ENCODE measurements at regions not wholly inside any gene's neighbourhood (a gene's known extent, or its start where the extent isn't known, plus 50 kb on each side); places are given as distances from the start of the nearest gene placed in this dataset.
"Not testable (repeated sequence)": the region's sequence is repeated elsewhere in the genome, so short reads cannot be mapped to it uniquely, and the experiment has no call there.

DNA sequence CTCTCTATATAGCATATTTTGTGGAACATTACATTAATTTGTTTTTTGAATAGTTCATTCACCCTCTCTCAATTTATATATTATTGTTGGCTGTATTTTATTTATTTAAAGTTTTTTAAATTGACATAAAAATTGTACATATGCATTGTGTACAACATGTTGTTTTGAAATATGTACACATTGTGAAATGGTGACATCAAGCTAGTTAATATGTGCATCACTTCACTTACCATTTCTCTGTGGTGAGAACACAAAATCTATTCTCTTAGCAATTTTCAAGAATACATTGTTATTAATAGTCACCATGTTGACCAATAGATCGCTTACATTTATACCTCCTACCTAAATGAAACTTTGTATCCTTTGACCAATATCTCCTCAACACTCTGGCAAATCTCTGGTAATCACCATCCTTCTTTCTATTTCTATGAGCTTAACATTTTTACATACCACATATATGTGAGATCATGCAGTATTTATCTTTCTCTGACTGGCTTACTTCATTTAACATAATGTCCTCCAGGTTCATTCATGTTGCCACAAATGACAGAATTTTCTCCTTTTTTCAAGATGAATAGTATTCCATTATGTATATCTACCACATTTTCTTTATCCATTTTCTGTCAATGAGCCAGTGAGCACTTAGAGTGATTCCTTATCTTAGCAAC is 180.9 kb upstream of the DEPDC1 start:
- DNase-seq, result no peak

DNA sequence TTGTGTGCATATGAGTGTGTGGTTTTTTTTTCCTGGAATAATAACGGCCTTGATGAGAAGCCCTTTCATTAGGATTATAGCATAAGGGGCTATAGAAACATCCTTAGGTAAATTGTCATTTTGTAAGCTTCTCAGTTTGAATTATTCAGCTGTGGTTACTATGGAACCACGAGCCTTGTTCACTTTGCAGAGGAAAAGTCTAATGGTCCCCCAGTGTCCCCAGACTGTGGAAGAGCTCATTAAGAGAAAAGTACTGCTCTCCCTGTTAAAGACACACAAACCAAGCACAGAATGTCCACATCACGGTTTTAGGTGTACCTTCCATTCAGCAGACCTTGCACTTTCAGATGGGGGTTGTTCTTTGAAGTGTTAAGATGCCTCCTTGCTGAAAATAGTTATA is 199.3 kb upstream of the DEPDC1 start:
- DNase-seq, result no peak

DNA sequence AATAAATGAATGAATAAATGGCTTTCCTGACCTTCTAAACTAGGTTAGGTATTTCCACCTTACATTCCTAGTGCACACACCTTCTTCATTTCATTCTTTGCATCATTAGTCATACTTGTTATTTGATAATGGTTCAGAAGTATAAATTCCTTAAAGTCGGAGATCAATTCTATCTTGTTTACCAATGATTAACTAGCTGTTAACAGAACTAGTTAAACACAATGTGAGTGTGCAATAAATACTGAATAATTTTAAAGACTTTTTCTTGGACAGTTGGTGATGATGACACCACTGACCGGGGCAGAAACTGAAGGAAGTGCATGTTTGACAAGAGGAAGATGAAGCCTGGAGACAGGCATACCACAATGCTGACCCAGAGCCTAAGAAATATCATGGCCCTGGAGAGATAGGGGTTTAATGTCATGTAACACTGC is 207.1 kb upstream of the DEPDC1 start:
- DNase-seq, result no peak

DNA sequence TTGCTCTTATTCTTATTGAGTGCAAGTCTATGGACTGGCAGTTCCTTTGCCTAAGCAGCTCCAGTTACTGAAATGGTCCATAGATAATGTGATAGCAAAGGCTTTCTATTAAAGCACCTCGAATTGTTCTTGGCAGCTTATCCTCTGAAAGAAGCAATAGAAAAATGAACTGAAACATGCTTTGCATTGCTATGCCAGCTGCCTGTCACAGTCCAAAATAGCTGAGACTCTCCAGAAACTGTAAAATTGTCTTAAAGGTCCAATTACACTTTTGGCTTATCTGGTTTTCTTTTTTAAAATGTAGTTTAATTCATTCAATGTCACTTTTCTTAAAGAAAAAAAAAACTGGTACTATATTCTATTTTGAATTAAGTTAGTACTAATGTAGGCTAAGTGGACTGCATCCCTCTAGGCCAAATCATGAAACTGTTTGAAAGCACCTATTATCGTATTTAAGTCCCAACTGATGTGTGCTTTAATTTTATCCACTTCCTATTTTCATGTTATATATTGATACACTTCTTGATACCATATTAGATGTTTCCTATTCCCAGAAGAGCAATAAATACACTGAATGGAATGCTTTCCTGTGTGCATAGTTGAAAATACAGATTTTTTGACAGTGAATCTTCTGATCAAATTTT is 208.0 kb upstream of the DEPDC1 start:
- DNase-seq, result no peak

DNA sequence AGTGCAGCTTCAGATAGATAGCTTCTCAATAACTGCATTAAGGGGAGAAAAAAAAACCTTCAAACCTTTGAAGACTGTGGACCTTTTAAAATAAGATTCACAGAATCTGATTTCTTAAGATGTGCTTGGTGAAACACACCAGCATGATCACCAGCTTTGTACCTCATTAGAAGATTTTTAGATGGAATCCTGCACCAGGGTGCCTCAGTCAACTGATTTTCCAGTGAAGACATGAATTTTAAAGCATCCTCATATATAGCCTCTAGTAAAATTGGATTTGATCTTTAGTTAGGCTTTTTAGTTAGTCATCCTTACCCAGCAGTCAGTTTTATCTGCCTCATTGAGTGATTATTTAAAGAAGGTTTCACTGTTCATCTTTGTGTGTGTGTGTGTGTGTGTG is 208.6 kb upstream of the DEPDC1 start:
- DNase-seq, result no peak

DNA sequence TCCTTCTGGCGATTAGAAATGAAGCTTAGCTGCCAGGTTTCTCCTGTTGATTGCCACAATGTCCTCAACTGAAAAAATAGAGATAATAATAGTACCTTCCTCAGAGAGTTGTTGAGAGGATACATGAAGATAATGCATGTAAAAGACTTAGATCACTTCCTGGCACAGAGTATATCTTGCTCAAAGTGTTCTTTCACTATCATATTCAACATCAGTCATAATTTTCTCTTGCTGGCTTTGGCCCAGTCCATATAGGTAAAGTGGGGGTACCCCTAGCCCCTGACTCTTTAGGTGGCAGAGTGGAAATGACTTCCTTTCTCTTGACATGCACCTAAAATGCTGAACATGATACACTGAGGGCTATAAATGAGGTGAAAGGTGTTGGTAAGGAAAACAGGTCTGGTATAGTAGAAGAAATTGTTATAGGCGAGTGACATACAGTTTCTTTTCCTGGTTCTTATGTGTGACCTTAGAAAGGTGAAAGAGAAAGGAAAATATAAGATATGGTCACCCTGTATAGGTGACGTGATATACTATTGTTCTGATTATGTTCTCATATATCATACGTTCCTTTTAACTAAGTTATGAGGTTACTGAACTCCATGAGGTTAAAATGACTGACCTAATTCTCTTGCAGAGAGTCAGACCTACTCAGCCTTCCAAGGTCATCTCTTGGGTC is 209.9 kb upstream of the DEPDC1 start:
- DNase-seq, result no peak

DNA sequence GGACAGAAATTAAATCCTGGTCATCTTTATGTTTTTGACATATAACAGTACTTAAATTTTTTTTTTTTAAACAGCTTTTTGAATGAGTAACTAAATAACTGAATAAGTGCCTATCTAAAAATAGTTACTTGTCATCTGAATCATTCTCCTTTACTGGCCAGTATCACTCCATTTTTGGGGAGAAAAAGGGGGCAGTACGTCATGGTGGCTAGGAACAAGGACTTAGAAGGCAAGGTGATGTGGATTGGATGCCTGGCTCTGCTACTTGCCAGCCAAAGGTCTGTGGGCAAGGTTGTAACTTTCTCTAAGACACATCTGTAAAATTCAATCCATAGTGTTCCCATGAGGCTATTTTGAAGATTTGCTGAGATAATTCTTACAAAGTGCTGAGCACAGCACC is 220.4 kb upstream of the DEPDC1 start:
- no peak for DNase-seq

DNA sequence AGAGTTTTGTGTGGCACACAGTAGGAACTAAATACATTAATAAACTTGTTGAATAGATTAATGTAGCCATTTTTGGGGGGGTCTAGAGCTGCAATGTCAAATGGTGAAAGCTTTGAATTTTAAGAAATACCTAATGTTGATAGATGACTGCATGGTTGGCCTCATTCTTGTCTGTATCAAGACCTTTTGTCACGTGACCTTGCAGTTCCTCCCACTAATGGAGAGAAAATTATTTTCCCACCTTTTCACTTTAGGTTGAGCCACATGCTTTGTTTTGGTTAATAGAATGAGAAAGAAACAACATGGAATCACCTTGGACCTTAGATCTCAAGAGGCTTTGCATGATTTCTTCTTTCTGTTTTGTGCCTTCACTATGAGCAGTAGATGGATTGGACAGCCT is 223.6 kb upstream of the DEPDC1 start:
- no peak for DNase-seq

DNA sequence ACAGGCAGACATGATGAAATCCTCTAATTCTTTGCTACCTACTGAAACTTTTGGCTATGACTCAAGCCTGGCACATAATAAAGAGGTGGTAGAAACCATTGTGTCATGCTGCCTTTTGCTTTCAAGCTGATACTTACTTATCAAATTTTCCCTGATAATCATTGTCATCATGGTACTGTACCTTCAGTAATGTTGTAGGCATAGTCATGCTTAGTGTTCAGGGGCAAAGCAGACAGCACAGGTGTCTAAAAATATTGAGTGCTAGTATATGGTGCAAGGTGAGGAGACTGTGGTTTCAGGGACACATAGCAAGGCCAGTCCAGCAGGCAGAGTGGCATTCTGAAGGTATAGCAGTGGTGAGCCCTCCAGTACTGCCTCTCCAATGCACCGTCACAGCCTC is 226.9 kb upstream of the DEPDC1 start:
- DNase-seq, result no peak

DNA sequence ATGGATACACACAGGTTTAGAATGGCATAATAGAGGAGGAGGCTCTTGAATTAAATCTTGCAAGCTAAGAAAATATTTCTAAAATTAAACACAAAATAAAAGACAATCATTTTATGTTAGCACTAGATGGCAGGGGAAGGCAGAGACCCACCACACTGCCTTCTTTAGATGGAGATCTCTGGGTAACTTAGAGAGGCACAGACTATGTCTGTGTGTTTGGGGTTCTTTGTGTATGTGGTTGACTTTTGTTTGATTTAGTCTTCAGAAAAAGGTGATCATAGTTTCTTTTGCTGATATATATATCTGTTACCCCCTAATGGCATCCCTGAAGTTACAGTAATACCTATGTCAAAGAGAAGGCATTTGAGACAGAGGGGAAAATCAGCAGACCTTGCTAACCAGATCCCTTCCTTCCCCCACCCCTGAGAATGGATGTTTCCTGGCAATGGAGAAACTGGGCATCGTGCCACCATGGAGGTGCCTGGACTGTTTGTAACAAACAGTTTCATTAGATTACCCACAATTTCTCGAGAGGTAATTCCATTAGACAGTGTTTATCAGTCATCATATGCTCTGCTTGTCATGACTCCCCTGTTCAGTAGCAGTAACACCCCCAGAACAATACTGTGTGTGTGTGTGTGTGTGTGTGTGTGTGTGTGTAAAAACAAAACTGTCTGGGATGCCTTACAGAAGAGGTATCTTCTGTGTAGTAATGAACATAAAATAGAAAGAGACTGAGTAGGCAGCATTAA is 228.3 kb upstream of the DEPDC1 start:
- peak; percentile 50 for DNase-seq

DNA sequence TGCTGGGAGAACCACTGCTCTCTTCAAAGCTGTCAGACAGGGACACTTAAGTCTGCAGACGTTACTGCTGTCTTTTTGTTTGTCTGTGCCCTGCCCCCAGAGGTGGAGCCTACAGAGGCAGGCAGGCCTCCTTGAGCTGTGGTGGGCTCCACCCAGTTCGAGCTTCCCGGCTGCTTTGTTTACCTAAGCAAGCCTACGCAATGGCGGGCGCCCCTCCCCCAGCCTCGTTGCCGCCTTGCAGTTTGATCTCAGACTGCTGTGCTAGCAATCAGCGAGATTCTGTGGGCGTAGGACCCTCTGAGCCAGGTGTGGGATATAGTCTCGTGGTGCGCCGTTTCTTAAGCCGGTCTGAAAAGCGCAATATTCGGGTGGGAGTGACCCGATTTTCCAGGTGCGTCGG is 242.6 kb upstream of the DEPDC1 start:
- not testable (repeated sequence) for DNase-seq

DNA sequence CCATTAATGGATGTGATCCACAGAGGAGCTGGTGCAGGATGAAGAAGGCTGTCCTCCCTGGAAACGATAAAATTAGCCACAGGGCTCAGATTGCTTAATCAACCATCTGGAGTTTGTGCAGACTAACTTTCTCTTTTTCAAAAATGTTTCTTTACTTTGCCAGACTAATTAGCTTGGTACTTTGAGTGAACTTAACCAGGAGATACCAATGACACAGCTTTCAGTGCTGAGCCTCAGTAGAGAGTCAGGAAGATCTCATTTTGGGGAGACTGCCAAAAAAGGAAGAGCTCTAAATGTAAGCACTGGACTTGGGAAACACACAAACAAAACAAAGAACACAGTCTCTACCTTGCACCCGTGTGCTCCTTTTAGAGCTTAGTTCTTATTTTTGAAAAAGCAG is 248.1 kb upstream of the DEPDC1 start:
- DNase-seq, result no peak

DNA sequence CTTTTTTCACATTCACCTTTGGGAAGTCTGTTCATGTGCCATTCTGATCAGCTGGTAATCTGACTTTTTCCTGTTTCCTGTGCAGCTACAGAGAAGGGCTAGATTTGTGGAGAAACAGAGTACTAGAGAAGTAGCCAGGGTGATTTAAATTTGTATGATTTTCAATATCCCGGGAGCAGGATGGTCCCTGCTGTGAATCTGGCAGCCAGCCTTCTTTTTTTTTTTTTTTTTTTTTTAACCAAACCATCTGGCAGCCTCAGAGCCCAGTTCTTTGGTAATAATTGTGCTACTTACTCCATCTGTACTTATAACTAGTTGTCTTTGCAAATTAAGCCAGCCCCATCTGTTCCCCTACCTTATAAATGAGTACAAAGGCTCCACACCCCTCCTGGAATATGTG is 248.6 kb upstream of the DEPDC1 start:
- no peak for DNase-seq

DNA sequence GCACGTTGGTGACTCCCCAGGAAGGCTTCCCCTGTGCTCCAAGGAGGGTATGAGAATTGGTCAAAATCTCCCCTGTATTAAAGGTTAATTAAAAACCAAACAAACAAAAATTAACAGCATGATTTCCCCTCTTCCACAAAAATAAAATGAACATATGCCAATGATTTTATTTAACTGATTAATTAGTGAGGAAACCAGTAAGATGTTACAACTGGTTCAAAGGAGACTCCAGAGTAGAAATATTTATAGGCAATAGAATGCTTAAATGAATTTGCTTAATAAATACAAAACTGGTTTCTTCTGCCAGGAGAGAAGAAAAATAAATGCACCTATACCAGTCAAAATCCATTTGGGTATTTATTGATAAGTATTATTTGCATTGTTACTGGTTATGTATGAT is 249.5 kb upstream of the DEPDC1 start:
- DNase-seq, result no peak

DNA sequence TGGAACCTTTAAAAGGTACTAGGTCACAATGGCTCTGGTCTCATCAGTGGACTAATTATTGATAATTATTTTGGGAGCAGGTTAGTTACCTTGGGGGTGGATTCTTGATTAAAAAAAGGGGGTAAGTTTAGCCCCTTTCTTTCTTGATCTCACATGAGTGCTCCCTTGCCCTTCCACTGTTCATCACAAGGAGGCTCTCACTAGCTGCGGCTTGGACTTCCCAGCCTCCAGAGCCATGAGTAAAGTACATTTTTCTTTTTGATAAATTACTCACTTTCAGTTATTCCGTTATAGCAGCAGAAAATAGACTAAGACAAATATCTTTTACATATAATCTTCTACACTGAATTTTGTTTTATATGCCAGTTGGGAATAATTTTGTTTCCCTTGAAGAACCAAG is 254.8 kb upstream of the DEPDC1 start:
- DNase-seq, result no peak

DNA sequence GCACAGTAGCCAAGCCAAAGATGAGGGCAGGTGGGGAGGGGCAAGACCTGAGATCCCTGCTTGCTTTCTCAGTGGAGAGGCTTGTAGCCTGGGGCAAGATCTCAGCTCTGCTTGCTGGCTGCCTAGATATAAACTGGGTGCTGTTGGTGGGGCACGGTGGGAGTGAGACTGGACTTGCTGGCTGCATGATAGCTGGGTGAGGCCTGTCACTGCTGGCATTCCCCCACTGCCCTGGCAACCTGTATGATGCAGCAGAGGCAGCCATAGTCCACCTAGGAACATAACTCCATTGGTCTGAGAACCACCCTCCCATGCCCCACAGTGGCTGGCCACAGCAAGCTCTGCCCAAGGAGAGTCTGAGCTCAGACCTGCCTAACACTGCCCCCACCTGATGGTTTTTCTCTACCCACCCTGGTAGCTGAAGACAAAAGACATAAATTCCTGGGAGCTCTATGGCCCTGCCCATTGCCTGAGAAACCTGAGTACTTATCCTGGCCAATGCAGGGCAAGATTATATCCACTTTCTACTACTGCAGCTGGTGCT is 261.9 kb upstream of the DEPDC1 start:
- no peak for DNase-seq

DNA sequence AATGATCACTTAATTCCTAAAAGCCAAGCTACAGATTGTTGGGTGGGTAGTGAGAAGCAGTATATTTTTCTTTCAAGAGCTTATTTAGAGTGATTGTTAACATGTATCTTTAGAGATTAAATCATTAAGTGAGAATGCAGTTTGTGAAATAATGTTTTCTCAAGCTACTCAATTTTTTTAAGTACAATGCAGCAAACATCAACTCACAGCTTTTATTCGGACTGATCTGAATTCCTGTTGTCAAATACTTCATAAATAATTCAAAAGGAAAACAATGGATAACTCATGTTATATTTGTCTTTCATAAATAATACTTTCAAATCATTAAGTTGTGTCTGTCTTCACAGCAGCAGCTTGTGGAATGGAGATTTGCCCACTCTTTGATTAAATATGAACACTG is 271.1 kb upstream of the DEPDC1 start:
- no peak for DNase-seq

DNA sequence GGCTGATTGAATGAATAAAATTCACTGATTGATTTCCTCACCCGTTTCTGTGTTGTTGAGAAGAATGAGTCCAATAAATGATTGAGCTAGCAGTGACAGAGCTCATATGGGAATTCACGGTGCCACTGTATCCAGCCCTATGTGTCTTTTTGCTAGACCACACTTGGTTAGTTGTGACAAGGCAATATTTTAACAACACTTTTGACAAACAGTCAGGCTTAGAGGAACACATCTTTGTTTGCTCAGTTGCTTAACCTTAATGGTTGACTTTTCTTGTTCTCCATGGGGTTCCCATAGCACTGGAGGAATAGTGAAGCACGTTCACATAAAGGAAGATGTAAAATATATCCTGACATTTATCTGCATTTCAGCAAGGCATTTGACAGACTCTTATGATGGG is 273.9 kb upstream of the DEPDC1 start:
- no peak for DNase-seq

DNA sequence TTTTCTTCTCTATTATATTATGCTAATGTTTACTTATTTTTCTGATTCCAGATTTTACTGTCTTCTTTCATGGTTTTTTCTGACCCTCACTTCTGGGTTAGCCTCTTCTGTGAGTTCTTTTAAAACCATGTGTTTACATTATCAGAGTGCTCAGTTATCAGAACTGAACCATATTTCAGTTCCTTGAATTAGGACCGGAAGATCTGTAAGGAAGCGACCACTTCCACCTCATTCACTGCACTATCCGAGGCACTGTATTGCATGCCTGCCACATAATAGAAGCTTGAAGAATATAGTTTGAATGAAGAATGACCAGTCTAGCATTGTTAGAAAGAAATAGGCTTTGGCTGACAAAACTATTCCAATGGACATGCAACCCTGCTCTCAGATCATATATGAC is 281.0 kb upstream of the DEPDC1 start:
- no peak for DNase-seq

DNA sequence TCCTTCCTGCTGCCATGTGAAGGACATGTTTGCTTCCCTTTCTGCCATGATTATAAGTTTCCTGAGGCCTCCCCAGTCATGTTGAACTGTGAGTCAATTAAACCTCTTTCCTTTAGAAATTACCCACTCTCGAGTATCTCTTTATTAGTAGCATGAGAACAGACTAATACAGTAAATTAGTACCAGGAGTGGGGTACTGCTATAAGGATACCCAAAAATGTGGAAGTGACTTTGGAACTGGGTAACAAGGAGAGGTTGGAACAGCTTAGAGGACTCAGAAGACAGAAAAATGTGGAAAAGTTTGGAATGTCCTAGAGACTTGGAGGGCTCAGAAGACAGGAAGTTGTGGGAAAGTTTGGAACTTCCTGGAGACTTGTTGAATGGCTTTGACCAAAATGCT is 283.0 kb upstream of the DEPDC1 start:
- DNase-seq, result not testable (repeated sequence)

DNA sequence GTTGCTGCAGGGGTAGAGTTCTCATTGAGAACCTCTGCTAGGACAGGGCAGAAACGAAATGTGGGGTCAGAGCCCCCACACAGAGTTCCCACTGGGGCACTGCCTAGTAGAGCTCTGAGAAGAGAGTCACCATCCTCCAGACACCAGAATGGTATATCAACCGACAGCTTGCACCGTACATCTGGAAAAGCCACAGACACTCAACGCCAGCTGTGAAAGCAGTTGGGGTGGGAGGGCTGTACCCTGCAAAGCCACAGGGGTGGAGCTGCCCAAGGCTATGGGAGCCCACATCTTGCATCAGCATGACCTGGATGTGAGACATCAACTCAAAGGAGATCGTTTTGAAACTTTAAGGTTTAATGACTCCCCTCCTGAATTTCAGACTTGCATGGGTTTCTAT is 284.0 kb upstream of the DEPDC1 start:
- DNase-seq, result no peak

DNA sequence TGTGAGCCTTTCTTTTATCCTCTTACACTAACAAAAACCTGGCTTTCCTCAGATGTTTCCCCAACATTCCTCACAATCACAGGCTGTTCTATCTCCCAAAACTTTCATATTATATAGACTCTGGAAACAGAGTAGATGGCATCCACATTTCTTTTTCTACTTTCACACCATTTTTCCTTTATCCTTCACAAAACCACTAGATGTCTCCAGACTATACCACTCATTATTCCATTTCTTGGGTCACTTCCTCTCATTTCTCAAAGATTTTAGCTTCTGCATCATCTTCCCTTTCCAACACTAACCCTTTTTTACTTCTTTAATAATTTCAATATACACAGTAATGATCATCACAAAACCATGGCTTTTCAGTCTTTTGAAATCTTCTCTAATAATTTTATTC is 286.0 kb upstream of the DEPDC1 start:
- no peak for DNase-seq

DNA sequence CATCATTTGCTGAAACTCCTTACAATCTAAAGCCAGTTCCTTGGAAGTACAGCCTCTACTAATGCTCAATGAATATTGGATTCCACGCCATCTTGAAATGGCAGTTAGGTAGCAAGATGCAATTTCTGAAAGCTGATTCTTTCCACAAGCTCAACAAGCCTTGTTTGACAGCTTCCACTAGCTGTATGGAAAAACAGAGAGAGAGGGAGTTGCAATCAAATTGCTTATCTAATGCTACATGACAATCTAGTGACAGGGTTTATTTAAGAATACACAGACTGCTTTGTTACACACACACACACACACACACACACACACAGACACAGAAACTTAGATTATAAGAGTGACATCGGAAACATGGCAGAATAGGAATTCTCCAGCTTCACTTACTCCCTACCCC is 288.4 kb upstream of the DEPDC1 start:
- no peak for DNase-seq

DNA sequence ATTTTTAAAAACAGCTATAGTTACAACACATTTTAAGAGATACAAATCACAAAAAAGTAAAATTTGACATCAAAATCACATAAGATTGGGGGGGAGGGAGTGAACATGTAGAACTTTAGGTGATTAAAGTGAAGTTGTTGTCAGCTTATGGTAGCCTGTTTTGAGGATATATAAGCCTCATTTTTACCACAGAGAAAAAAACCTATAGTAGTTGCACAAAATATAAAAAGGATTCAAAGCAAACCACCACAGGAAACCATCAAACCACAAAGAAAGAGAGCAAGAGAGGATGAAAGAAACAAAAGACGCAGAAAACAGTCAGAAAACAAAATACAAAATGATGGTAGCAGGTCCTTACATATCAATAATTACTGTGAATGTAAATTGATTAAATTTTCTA is 291.9 kb upstream of the DEPDC1 start:
- no peak for DNase-seq

Measured in right forelimb (tissue), 1 donor.